ENCODE measurements at regions not wholly inside any gene's neighbourhood (a gene's known extent, or its start where the extent isn't known, plus 50 kb on each side); places are given as distances from the start of the nearest gene placed in this dataset.
"Not testable (repeated sequence)": the region's sequence is repeated elsewhere in the genome, so short reads cannot be mapped to it uniquely, and the experiment has no call there.

GRCh38 chr5:126015235-126016181 lies 407.7 kb upstream of the GRAMD2B start:
- DNase-seq (ENCODE audit: low read depth in 2 of 3, low spot score in 2 of 3): no peak

GRCh38 chr5:126016256-126016655 lies 407.0 kb upstream of the GRAMD2B start:
- no peak for DNase-seq (ENCODE audit: low read depth in 2 of 3, low spot score in 2 of 3)

- no peak for DNase-seq (ENCODE audit: low read depth in 2 of 3, low spot score in 2 of 3)
Measured at GRCh38 chr5:126017096-126017495, 406.1 kb upstream of the GRAMD2B start.

GRCh38 chr5:126020770-126021169 lies 402.4 kb upstream of the GRAMD2B start:
- no peak for DNase-seq (ENCODE audit: low read depth in 2 of 3, low spot score in 2 of 3)

GRCh38 chr5:126023994-126024441 lies 399.2 kb upstream of the GRAMD2B start:
- no peak for DNase-seq (ENCODE audit: low read depth in 2 of 3, low spot score in 2 of 3)

GRCh38 chr5:126027149-126027548 lies 396.1 kb upstream of the GRAMD2B start:
- DNase-seq (ENCODE audit: low read depth in 2 of 3, low spot score in 2 of 3): no peak

GRCh38 chr5:126027652-126028051 lies 395.6 kb upstream of the GRAMD2B start:
- DNase-seq (ENCODE audit: low read depth in 2 of 3, low spot score in 2 of 3): no peak

GRCh38 chr5:126028336-126028735 lies 394.9 kb upstream of the GRAMD2B start:
- no peak for DNase-seq (ENCODE audit: low read depth in 2 of 3, low spot score in 2 of 3)

GRCh38 chr5:126029282-126029681 lies 393.9 kb upstream of the GRAMD2B start:
- not testable (repeated sequence) for DNase-seq (ENCODE audit: low read depth in 2 of 3, low spot score in 2 of 3)

- no peak for DNase-seq (ENCODE audit: low read depth in 2 of 3, low spot score in 2 of 3)
Measured at GRCh38 chr5:126030698-126031097, 392.5 kb upstream of the GRAMD2B start.

- no peak for DNase-seq (ENCODE audit: low read depth in 2 of 3, low spot score in 2 of 3)
Measured at GRCh38 chr5:126031989-126032716, 391.1 kb upstream of the GRAMD2B start.

GRCh38 chr5:126043688-126044087 lies 379.5 kb upstream of the GRAMD2B start:
- no peak for DNase-seq (ENCODE audit: low read depth in 2 of 3, low spot score in 2 of 3)

GRCh38 chr5:126044111-126044668 lies 379.0 kb upstream of the GRAMD2B start:
- DNase-seq (ENCODE audit: low read depth in 2 of 3, low spot score in 2 of 3): no peak

GRCh38 chr5:126044931-126045565 lies 378.2 kb upstream of the GRAMD2B start:
- no peak for DNase-seq (ENCODE audit: low read depth in 2 of 3, low spot score in 2 of 3)

- no peak for DNase-seq (ENCODE audit: low read depth in 2 of 3, low spot score in 2 of 3)
Measured at GRCh38 chr5:126046318-126046717, 376.9 kb upstream of the GRAMD2B start.

GRCh38 chr5:126046846-126047571 lies 376.2 kb upstream of the GRAMD2B start:
- DNase-seq (ENCODE audit: low read depth in 2 of 3, low spot score in 2 of 3): no peak

- DNase-seq (ENCODE audit: low read depth in 2 of 3, low spot score in 2 of 3): no peak
Measured at GRCh38 chr5:126052120-126052519, 371.1 kb upstream of the GRAMD2B start.

- no peak for DNase-seq (ENCODE audit: low read depth in 2 of 3, low spot score in 2 of 3)
Measured at GRCh38 chr5:126052791-126053190, 370.4 kb upstream of the GRAMD2B start.

GRCh38 chr5:126053630-126054029 lies 369.6 kb upstream of the GRAMD2B start:
- no peak for DNase-seq (ENCODE audit: low read depth in 2 of 3, low spot score in 2 of 3)

GRCh38 chr5:126054577-126055347 lies 368.4 kb upstream of the GRAMD2B start:
- DNase-seq (ENCODE audit: low read depth in 2 of 3, low spot score in 2 of 3): no peak
